HUES6 (cell line): ENCODE measurements at regions not wholly inside any gene's neighbourhood (a gene's known extent, or its start where the extent isn't known, plus 50 kb on each side); places are given as distances from the start of the nearest gene placed in this dataset.

Experiments used
- H3K27ac ChIP-seq: 2 replicates; pipeline ENCODE4 v1.7.0; 2013; ENCODE audit warnings: low read depth, mild to moderate bottlenecking, low read length, inconsistent platforms
- H3K27me3 ChIP-seq: 2 replicates; pipeline ENCODE4 v1.6.1; 2013; ENCODE audit warnings: low read length; ENCODE audit not compliant: control insufficient read depth, insufficient read depth
- H3K36me3 ChIP-seq: 2 replicates; pipeline ENCODE4 v1.6.1; 2013; ENCODE audit warnings: low read length; ENCODE audit not compliant: control insufficient read depth, insufficient read depth
- H3K4me1 ChIP-seq: 2 replicates; pipeline ENCODE4 v1.6.1; 2013; ENCODE audit warnings: low read length; ENCODE audit not compliant: control insufficient read depth, insufficient read depth
- H3K4me3 ChIP-seq: 2 replicates; pipeline ENCODE4 v1.5.1; 2013; ENCODE audit warnings: low read depth, low read length
- H3K9ac ChIP-seq: one replicate; pipeline ENCODE4 v1.6.1; 2013; ENCODE audit warnings: mild to moderate bottlenecking, low read length
- H3K9me3 ChIP-seq: 2 replicates; pipeline ENCODE4 v1.6.1; 2013; ENCODE audit warnings: low read depth, low read length; ENCODE audit not compliant: control insufficient read depth, insufficient read depth

DNA sequence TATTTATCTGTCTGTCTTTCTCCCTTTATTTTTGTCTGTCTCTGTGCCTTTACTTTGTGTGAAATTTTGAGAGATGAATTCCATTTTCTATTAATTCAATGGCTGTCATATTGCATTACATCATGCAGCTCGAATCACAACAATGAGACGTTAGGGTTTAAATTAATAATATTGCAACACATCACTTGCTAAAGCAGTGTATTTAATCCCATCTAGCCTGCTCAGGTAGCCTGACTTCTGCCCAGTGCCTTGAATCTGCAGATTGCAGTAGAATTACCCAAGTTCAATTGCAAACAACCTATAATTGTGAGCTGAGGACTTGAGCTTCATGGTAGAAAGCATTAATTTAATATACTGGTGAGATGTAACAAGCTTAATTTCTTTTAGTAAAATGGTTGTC lies 235.7 kb upstream of the TSHZ2 start:
- Histone ChIP-seq H3K4me1 (no peaks in the 10 kb centered on the region), H3K36me3 (no peaks in the 10 kb centered on the region), H3K4me3 (no peak overlapping the region), H3K27me3 (0 out of 2 replicates have a peak, but pooled peaks cover 3% of the 10 kb centered on the region), H3K9me3 (no peaks in the 10 kb centered on the region), H3K9ac (no peak overlapping the region), H3K27ac (no peak overlapping the region)

DNA sequence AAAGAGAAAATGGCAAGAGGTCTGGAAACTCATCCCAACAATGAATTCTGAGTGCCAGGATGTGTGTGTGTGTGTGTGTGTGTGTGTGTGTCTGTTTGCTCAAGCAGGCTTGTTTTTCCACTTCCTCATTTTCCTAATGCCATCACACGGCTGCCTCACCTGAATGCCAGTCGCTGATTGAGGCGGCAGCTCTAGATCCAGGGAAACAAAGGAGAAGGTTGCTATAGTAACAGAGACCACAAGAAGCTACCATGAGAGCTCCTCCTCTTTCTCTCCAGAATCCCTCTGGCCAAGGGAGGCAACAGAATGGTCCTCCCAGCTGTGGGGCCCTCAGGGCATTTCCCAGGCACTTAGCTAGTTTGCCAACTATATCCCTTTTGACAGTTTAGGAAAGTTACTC lies 241.1 kb upstream of the TSHZ2 start:
- Histone ChIP-seq H3K27ac (no peak overlapping the region), H3K4me3 (no peak overlapping the region), H3K4me1 (no peaks in the 10 kb centered on the region), H3K36me3 (no peaks in the 10 kb centered on the region), H3K9ac (no peak overlapping the region), H3K9me3 (peaks cover 6% of the 10 kb centered on the region; the same call in 1 of the 2 replicates), H3K27me3 (no peaks in the 10 kb centered on the region)

DNA sequence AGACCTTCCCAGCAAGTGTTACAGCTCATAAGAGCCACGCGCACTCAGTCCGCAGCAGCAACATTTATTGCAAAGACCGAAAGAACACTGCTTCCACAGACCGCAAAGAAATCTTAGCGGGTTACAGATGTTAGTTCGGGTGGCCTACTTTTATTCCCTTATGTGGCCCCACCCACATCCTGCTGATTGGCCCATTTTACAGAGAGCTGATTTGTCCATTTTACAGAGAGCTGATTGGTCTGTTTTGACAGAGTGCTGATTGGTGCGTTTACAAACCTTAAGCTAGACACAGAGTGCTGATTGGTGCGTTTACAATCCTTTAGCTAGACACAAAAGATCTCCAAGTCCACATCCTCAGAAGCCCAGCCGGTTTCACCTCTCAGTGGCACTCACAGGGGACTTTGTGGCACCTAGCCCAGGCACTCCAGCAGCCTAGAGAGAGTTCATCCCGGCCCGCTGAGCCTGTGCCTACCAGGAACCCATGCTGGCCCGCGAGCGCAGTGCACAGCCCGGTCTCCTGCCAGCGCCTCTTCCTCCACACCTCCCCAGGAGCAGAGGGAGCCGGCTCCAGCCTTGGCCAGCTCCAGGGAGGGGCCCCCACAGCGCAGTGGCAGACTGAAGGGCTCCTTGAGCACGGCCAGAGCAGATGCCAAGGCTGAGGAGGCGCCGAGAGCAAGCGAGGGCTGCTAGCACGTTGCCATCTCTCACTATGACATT lies 244.3 kb upstream of the TSHZ2 start:
- no peak overlapping the region for H3K9ac ChIP-seq
- H3K36me3 ChIP-seq = no peaks in the 10 kb centered on the region
- no peaks in the 10 kb centered on the region for H3K27me3 ChIP-seq
- H3K4me1 ChIP-seq = no peaks in the 10 kb centered on the region
- H3K4me3 ChIP-seq = no peak overlapping the region
- peaks cover 6% of the 10 kb centered on the region; the same call in 1 of the 2 replicates for H3K9me3 ChIP-seq
- no peak overlapping the region for H3K27ac ChIP-seq

DNA sequence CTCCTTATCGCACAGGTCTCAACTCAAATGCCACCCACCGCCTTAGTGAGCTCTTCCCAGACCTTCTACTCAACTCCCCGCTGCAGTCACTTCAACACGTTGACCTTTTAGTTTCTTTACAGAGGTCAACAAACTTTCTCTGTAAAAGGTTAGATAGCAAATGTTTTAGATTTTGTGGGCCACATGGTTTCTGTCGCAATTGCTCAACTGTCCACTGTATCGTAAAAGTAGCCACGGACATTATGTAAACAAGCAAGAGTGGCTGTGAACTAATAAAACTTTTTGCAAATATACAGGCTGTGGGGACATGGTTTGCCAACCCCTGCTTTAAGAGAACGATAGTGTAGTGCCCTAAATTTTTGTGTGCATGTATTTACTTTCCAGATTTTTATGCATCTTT lies 247.6 kb upstream of the TSHZ2 start:
- no peaks in the 10 kb centered on the region for H3K4me1 ChIP-seq
- H3K4me3 ChIP-seq = no peak overlapping the region
- H3K9me3 ChIP-seq = no peaks in the 10 kb centered on the region; the same call in 1 of the 2 replicates
- H3K9ac ChIP-seq = no peak overlapping the region
- H3K36me3 ChIP-seq = no peaks in the 10 kb centered on the region
- no peaks in the 10 kb centered on the region for H3K27me3 ChIP-seq
- no peak overlapping the region for H3K27ac ChIP-seq

DNA sequence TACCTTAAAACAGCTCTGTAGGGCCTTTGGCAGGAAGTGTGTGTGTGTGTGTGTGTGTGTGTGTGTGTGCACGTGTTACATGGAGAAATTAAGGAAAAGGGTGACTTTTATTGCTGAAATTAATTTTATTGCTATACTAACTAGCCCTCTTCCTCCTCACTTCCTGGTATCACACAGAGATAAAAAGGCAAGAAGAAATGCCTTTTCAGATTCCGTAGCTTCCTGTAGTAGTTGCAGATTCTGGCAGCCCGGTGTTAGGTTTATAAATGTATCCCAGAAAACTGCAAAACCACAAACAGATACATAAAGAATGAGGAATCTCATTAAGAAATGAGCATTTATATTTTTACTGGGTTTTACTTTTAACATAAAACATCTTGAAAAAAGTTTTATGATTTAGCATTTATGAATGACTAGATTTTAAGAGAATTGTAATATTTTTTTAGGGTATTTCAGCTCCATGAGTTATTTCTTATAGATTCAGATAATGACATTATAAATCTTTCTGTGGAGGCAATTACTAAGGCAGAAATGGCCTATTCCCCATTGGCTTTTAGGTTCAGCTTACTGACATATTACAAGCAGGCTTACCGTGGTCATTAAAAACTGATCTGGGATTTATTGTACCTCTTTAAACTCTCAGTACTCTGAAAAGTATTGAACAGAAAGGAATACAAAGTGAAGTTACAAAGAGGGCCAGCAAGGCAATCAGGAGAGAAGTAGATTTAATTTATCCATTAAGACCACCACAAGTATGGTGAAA lies 249.1 kb upstream of the TSHZ2 start:
- Histone ChIP-seq H3K4me1 (no peaks in the 10 kb centered on the region), H3K9ac (no peak overlapping the region), H3K9me3 (no peaks in the 10 kb centered on the region), H3K27ac (no peak overlapping the region), H3K36me3 (no peaks in the 10 kb centered on the region), H3K27me3 (no peaks in the 10 kb centered on the region; the same call in 1 of the 2 replicates), H3K4me3 (no peak overlapping the region)

DNA sequence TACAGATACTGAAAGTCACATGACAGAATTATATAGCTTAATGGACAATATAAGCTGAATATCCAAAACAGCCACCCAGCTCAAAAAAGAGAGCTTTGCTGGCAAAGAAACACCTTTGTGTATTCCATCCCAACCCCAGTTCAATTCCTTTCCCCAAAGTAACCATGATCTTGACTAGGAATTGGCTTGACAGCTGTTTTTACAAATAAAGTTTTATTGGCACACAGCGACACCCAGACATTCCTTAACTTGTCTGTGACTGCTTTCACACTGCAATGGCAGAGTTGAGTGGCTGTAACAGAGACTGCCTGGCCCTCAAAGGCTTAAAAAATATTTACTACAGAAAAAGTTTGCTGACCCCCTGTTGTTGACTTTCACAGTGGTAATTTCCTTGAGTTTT lies 264.0 kb upstream of the TSHZ2 start:
- H3K4me1 ChIP-seq = no peaks in the 10 kb centered on the region
- H3K4me3 ChIP-seq = no peak overlapping the region
- no peak overlapping the region for H3K27ac ChIP-seq
- H3K27me3 ChIP-seq = no peaks in the 10 kb centered on the region
- H3K36me3 ChIP-seq = no peaks in the 10 kb centered on the region
- H3K9ac ChIP-seq = no peak overlapping the region
- no peaks in the 10 kb centered on the region for H3K9me3 ChIP-seq

DNA sequence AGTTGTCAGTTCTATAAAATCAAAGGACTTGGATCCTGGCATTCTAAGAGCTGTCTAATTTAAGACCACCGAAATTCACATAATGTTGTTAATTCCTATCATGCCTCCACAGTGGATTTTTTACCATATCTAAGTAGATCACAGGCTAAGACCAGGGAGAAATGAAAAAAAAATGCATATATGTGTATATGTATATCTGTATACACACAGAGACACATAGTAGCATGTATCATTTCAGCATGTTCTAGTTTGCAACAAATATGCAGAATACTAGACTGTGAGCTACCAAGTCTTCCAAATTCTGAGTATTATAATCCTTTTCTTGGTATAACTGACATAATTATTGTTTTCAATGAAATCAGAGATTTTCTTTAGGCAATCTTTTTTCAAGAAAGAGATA lies 267.6 kb upstream of the TSHZ2 start:
- Histone ChIP-seq H3K4me1 (no peaks in the 10 kb centered on the region), H3K27ac (no peak overlapping the region), H3K27me3 (no peaks in the 10 kb centered on the region), H3K4me3 (no peak overlapping the region), H3K36me3 (no peaks in the 10 kb centered on the region), H3K9ac (no peak overlapping the region), H3K9me3 (no peaks in the 10 kb centered on the region)

DNA sequence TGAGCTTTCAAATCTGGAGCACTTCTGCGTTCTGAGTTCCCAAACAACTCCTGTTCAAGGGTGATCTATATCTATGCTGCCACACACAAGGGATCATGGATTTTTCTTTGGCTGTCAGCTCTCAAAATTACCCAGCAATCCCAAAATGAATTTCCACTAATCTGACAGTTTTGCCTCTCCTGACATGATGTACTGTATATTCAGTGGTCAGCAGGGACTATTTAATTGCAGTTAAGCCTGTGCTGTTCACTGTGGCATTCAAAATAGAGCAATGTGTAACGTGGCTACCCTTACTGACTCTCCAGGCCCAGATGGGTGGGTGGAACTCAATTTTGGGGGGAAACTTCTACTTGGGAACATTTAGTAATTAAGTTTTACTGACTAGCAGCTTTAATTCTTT lies 283.8 kb upstream of the TSHZ2 start:
- Histone ChIP-seq H3K36me3 (no peaks in the 10 kb centered on the region), H3K9ac (no peak overlapping the region), H3K27ac (no peak overlapping the region), H3K9me3 (no peaks in the 10 kb centered on the region), H3K27me3 (peaks cover 10% of the 10 kb centered on the region; the same call in 1 of the 2 replicates), H3K4me1 (no peaks in the 10 kb centered on the region), H3K4me3 (no peak overlapping the region)

DNA sequence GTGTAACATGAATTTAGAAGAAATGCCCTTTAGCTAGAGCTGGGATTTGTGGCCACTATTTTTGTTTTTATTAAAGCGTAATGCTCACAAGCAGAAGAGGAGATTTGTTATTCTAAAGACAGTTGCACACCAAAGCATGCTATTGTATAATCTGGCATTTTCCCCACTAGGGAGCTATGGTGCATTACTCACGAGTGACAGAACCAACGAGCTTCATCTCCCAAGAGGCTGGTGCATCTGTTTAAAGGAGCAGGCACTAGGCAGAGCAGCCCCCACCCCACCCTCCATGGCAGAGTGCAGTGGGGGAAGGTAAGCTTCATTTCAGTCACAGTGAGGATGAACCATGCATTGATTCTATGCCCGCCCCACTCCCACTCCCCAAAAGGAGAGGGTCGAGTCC lies 287.3 kb upstream of the TSHZ2 start:
- Histone ChIP-seq H3K9me3 (no peaks in the 10 kb centered on the region), H3K27me3 (peaks cover 10% of the 10 kb centered on the region; the same call in 1 of the 2 replicates), H3K36me3 (no peaks in the 10 kb centered on the region), H3K4me3 (no peak overlapping the region), H3K4me1 (no peaks in the 10 kb centered on the region), H3K9ac (no peak overlapping the region), H3K27ac (no peak overlapping the region)

DNA sequence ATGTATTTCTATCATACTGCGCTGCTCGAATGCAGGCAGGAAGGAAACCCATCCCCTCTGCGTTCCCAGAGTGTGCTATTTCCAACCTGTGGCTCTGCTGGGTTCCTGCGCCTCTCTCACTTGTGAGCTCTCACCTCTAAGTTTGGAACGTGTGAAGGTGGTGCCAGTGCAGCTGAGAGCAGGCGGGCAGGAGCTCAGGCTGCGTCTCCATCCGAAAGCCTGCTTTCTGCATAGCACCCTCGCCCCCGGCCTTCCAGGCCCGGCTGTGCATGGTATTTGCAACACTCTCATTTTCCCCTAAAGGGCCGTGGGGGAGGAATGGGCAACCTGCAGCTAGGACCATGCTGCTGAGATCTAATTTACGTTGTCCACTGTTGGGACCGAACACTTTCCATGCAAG lies 288.0 kb upstream of the TSHZ2 start:
- Histone ChIP-seq H3K27ac (no peak overlapping the region), H3K9ac (no peak overlapping the region), H3K9me3 (no peaks in the 10 kb centered on the region), H3K27me3 (peaks cover 5% of the 10 kb centered on the region; the same call in 1 of the 2 replicates), H3K36me3 (no peaks in the 10 kb centered on the region), H3K4me1 (no peaks in the 10 kb centered on the region), H3K4me3 (no peak overlapping the region)

DNA sequence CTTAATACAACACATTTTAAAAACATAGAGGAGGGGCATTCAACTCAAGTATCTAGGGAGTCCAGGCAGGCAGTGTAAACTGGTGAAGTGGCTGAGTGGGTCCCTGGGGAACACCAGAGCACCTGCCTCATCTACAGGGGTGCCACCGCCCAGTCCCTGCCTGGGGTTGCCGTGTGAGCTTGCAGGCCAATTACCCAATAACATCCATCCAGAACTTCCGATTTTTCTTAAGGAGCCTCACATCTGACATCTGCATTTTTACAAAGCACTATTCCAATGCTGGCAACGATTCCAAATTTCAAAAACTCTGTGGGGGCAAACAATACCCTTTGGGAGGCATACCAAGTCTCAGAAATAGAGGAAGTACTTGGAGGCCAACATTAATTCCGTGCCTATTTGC lies 288.4 kb upstream of the TSHZ2 start:
- H3K27me3 ChIP-seq = peaks cover 5% of the 10 kb centered on the region; the same call in 1 of the 2 replicates

More for the DNA sequence above, 288.4 kb upstream of the TSHZ2 start:
- no peak overlapping the region for H3K4me3 ChIP-seq
- H3K27ac ChIP-seq = no peak overlapping the region
- H3K9me3 ChIP-seq = no peaks in the 10 kb centered on the region
- H3K9ac ChIP-seq = no peak overlapping the region
- no peaks in the 10 kb centered on the region for H3K4me1 ChIP-seq
- H3K36me3 ChIP-seq = no peaks in the 10 kb centered on the region
